Esophagus squamous epithelium (tissue), 4 donors: ENCODE measurements at regions not wholly inside any gene's neighbourhood (a gene's known extent, or its start where the extent isn't known, plus 50 kb on each side); places are given as distances from the start of the nearest gene placed in this dataset.

Source experiments
- CTCF ChIP-seq, 6 experiments: fragments of 450-650 bp in 4 of 6; fragments of 200-600 bp in 2 of 6; sonication (generic) in 2 of 6; IDR thresholded peaks; one replicate each; pipeline ENCODE4 v1.5.1; 2016 to 2019; ENCODE audit warnings: antibody characterized with exemption in 6 of 6, mild to moderate bottlenecking in 4 of 6, moderate library complexity in 4 of 6
- POLR2A ChIP-seq, 4 donors: fragments of 450-650 bp; IDR thresholded peaks; one replicate each; pipeline ENCODE4 v1.6.1; 2017; ENCODE audit warnings: antibody characterized with exemption in 4 of 4, mild to moderate bottlenecking in 4 of 4, moderate library complexity in 3 of 4

DNA sequence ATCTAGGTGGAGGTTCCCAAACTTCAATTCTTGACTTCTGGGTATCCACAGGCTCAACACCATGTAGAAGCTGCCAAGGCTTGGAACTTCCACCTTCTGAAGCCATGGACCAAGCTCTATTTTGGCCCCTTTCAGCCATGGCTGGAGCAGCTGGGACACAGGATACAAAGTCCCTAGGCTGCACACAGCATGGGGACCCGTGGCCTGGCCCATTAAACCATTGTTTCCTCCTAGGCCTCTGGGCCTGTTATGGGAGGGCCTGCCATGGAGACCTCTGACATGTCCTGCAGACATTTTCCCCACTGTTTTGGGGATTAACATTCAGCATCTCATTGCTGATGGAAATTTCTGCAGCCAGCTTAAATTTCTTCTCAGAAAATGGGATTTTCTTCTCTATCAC, 1908.0 kb downstream of the EFNA5 start:
- TF ChIP-seq POLR2A (IDR thresholded peaks at IDR 0.05), result no peak
- no peak for TF ChIP-seq CTCF (IDR thresholded peaks at IDR 0.05)
